Esophagus muscularis mucosa (tissue), 4 donors: ENCODE measurements at regions not wholly inside any gene's neighbourhood (a gene's known extent, or its start where the extent isn't known, plus 50 kb on each side); places are given as distances from the start of the nearest gene placed in this dataset.

Experiments
- DNase-seq: peaks from one replicate; pipeline ENCODE4 v3.0.0-alpha.2; 2017; ENCODE audit errors: extremely low spot score
- H3K27ac ChIP-seq, 4 donors: fragments of 200-600 bp; sonication (generic); replicated peaks in 1 of 4; 1 replicate in 3 of 4; 2 replicates in 1 of 4; pipeline ENCODE4 v1.5.1; 2016 to 2019; ENCODE audit warnings: mild to moderate bottlenecking in 1 of 4
- H3K27me3 ChIP-seq, 4 donors: fragments of 200-600 bp; sonication (generic); one replicate each; pipeline versions ENCODE4 v1.5.1 to v1.6.0; 2016 to 2019
- H3K36me3 ChIP-seq, 4 donors: fragments of 200-600 bp; sonication (generic); one replicate each; pipeline ENCODE4 v1.5.1; 2016 to 2019
- H3K4me1 ChIP-seq, 4 donors: fragments of 200-600 bp; sonication (generic); one replicate each; pipeline ENCODE4 v1.5.1; 2016 to 2019
- H3K4me3 ChIP-seq, 4 donors: fragments of 200-600 bp; sonication (generic); 1 replicate in 2 of 4; 2 replicates in 2 of 4; pipeline ENCODE4 v1.5.1; 2016 to 2019; ENCODE audit warnings: mild to moderate bottlenecking in 4 of 4, moderate library complexity in 1 of 4
- H3K9me3 ChIP-seq, 4 donors: fragments of 200-600 bp; sonication (generic); 1 replicate in 3 of 4; 2 replicates in 1 of 4; pipeline ENCODE4 v1.5.1; 2016 to 2019
- CTCF ChIP-seq, 3 experiments: fragments of 200-600 bp in 2 of 3; fragments of 450-650 bp in 1 of 3; sonication (generic) in 2 of 3; IDR thresholded peaks; one replicate each; pipeline ENCODE4 v1.5.1; 2017 to 2019; ENCODE audit warnings: antibody characterized with exemption in 3 of 3, mild to moderate bottlenecking in 2 of 3, moderate library complexity in 1 of 3
- EP300 ChIP-seq: sonication (generic); formaldehyde crosslinking; IDR thresholded peaks from one replicate; pipeline ENCODE4 v1.6.1; 2017; ENCODE audit warnings: antibody characterized with exemption
- POLR2A ChIP-seq: fragments of 450-650 bp; IDR thresholded peaks from one replicate; pipeline ENCODE4 v1.6.1; 2017; ENCODE audit warnings: antibody characterized with exemption, moderate library complexity, mild to moderate bottlenecking, low read depth
- POLR2AphosphoS5 ChIP-seq, 2 donors: sonication (generic); formaldehyde crosslinking; IDR thresholded peaks; one replicate each; pipeline ENCODE4 v1.6.1; 2017; ENCODE audit warnings: antibody characterized with exemption in 2 of 2
- WGBS: methylation state at CpG from one replicate; pipeline ENCODE4 v1.1.5; 2018; 5-methylcytosine and 5-hydroxymethylcytosine counted together
- intact Hi-C: fragments of 100-400 bp; cut with DNase I; formaldehyde crosslinking; loops from one replicate; pipeline ENCODE4 v1.15.1; 2023

DNA sequence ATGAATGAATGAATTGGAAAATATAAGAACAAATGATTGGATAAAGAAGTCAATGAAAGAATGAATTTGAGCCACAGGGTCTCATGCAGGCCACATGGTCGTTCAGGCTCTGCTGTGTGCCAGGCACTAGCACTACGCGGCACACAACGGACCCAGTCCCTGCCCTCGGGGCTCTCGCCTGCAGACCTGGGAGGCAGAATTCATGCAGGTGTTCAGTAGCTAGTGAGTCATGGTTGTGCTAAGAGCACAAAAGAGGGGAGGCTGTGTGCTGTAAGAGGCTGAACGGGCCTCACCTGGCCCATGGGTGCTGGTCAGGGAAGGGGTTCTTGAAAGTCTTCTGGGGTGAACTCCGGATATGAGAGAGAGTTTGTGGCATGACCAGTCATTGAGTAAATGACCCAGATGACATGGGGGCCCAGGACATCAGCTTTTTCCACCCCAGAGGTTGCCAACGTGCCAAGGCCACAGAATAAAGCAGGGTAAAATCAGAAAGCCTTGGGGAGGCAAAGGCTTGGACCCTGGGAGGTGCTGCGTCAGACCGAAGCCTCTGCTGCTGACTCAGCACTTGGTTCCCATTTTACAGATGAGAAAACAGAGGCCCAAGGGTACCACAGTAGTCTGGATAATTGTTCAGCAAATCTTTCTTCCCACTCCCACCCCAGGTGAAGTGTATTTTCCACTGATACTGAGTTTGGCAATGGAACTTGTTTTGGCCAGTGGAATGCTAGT lies 264.3 kb upstream of the MVB12B start:
- Histone ChIP-seq H3K36me3 (no peaks in the 10 kb centered on the region), H3K27me3 (peaks cover 0 to 26% (median 0%) of the 10 kb centered on the region in 4 donors), H3K4me3 (no peak overlapping the region), H3K4me1 (peaks cover 0 to 14% (median 7%) of the 10 kb centered on the region in 4 donors), H3K27ac (no peak overlapping the region), H3K9me3 (peaks cover 0 to 4% (median 0%) of the 10 kb centered on the region in 4 donors)
- no peak for DNase-seq
- no peak for TF ChIP-seq EP300
- no peak for TF ChIP-seq POLR2AphosphoS5 (IDR thresholded peaks at IDR 0.05)
- TF ChIP-seq POLR2A = no peak
- no peak for TF ChIP-seq CTCF (IDR thresholded peaks at IDR 0.05)
- 91% methylated on average over 11 of the region's 11 CpGs for WGBS
- intact Hi-C loops = no loop called here

DNA sequence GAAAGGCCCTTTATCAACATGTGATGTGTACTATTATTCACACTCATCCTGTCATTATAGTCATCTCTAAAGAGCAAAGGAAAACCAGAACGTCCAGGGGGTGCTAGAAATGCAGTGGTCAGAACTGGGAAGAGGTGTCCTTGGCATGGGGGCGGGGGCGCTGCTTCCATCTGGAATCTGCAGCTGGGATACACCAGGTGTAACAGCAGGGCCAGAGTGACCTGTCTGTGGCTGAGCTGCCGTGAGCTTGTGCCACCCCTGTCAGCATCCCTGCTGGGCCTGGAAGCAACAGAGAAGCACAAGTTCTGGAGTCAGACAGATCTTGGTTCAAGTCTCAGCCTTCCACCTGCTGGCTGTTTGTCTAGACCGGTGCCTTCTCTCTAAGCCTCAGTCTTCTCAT lies 263.3 kb upstream of the MVB12B start:
- 96% methylated on average over 5 of the region's 5 CpGs for WGBS
- intact Hi-C loops = no loop called here
- Histone ChIP-seq H3K4me3 (no peak overlapping the region), H3K9me3 (peaks cover 0 to 4% (median 0%) of the 10 kb centered on the region in 4 donors), H3K27ac (no peak overlapping the region), H3K27me3 (peaks cover 0 to 35% (median 0%) of the 10 kb centered on the region in 4 donors), H3K36me3 (no peaks in the 10 kb centered on the region), H3K4me1 (peaks cover 0 to 4% (median 0%) of the 10 kb centered on the region in 4 donors)
- DNase-seq = no peak
- TF ChIP-seq POLR2AphosphoS5 (IDR thresholded peaks at IDR 0.05) = no peak
- no peak for TF ChIP-seq EP300
- no peak for TF ChIP-seq POLR2A
- no peak for TF ChIP-seq CTCF (IDR thresholded peaks at IDR 0.05)

DNA sequence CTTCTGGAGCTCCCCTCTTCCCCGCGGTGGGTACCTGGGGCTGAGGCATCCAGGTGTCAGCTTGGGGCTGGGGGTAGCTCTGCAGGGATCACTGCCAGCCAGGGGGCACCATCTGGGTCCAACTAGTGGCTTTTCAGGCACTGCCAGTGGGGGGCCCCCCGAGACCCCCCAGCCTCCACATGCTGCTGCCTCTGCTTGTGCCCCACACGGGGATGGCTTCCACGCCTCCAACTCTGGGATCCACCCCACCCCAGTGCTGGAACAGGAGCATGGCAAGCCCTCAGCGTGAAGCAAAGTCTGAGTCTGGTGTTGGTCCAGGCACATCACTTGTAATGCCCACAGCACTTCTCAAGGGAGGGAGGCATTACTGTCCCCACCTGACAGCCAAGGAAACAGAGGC lies 260.5 kb upstream of the MVB12B start:
- H3K9me3 ChIP-seq = peaks cover 0 to 4% (median 0%) of the 10 kb centered on the region in 4 donors
- no peak for TF ChIP-seq EP300
- no peak for TF ChIP-seq POLR2A
- no peak for TF ChIP-seq CTCF (IDR thresholded peaks at IDR 0.05)
- no peak for TF ChIP-seq POLR2AphosphoS5 (IDR thresholded peaks at IDR 0.05)
- H3K4me3 ChIP-seq = no peak overlapping the region
- no peak for DNase-seq
- intact Hi-C loops = no loop called here
- peaks cover 0 to 38% (median 0%) of the 10 kb centered on the region in 4 donors for H3K27me3 ChIP-seq
- H3K27ac ChIP-seq = no peak overlapping the region
- 76% methylated on average over 6 of the region's 6 CpGs for WGBS
- H3K4me1 ChIP-seq = no peaks in the 10 kb centered on the region
- H3K36me3 ChIP-seq = no peaks in the 10 kb centered on the region

- Histone ChIP-seq H3K27me3 (peaks cover 0 to 42% (median 0%) of the 10 kb centered on the region in 4 donors), H3K27ac (no peak overlapping the region), H3K4me3 (no peak overlapping the region), H3K9me3 (peaks cover 0 to 4% (median 0%) of the 10 kb centered on the region in 4 donors), H3K4me1 (no peaks in the 10 kb centered on the region), H3K36me3 (no peaks in the 10 kb centered on the region)
- 90% methylated on average over 3 of the region's 4 CpGs for WGBS
- intact Hi-C loops = no loop called here
- TF ChIP-seq EP300 (no peak), POLR2A (no peak), POLR2AphosphoS5 (IDR thresholded peaks at IDR 0.05) (no peak), CTCF (IDR thresholded peaks at IDR 0.05) (no peak)
- no peak for DNase-seq
Measured at GRCh38 chr9:126067031-126067734, 259.4 kb upstream of the MVB12B start.
